AG10803 (cell line): ENCODE measurements at regions not wholly inside any gene's neighbourhood (a gene's known extent, or its start where the extent isn't known, plus 50 kb on each side); places are given as distances from the start of the nearest gene placed in this dataset.

Experiments used
- DNase-seq: peaks from one replicate; pipeline ENCODE4 v3.0.0; 2010; ENCODE audit warnings: low read depth
- H3K4me3 ChIP-seq: 2 replicates; pipeline ENCODE4 v1.5.1; 2011; ENCODE audit warnings: mild to moderate bottlenecking, low read length, control low read depth
- TF ChIP-seq, protein P1 (sequence below): conservative IDR thresholded peaks from 2 replicates; pipeline ENCODE4 v1.5.1; 2011; ENCODE audit warnings: mild to moderate bottlenecking, low read length, control low read depth, inconsistent platforms

DNA sequence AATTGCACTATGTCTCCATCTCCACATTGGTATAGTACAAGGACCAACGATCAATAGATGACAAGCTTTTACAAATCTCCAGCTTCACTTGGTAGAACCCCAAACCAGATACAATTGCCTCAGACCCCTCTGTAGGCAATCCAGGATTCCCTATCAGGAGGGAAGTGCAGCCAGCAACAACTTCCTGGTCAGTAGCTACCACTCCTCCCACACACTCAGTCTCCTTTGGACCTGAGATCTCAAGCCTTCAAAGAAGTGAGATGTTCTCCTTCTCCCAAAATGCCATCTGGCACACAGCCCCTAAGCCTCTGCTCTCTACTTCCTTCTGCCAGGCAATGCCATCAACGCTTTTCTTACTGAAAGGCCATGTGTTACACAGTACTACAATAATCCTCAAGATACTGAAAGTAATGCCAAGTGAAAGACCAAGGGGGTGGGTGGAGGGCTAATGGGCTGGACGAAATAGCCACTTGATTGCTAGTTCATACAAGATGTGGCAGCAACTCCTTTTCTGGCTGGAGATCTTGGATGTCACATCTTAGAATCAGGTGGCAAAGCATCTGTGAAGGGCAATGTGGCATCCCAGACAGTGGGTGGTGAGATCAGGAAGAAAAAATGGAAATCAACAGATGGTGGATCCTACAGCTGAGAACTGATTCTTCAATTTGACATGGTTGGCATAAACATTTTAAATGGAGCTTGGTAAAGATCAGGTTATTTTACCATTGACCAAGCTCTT, 75.3 kb upstream of the ACP3 start:
- TF ChIP-seq, protein P1, sequence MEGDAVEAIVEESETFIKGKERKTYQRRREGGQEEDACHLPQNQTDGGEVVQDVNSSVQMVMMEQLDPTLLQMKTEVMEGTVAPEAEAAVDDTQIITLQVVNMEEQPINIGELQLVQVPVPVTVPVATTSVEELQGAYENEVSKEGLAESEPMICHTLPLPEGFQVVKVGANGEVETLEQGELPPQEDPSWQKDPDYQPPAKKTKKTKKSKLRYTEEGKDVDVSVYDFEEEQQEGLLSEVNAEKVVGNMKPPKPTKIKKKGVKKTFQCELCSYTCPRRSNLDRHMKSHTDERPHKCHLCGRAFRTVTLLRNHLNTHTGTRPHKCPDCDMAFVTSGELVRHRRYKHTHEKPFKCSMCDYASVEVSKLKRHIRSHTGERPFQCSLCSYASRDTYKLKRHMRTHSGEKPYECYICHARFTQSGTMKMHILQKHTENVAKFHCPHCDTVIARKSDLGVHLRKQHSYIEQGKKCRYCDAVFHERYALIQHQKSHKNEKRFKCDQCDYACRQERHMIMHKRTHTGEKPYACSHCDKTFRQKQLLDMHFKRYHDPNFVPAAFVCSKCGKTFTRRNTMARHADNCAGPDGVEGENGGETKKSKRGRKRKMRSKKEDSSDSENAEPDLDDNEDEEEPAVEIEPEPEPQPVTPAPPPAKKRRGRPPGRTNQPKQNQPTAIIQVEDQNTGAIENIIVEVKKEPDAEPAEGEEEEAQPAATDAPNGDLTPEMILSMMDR = no peak
- no peak overlapping the region for H3K4me3 ChIP-seq
- no peak for DNase-seq

DNA sequence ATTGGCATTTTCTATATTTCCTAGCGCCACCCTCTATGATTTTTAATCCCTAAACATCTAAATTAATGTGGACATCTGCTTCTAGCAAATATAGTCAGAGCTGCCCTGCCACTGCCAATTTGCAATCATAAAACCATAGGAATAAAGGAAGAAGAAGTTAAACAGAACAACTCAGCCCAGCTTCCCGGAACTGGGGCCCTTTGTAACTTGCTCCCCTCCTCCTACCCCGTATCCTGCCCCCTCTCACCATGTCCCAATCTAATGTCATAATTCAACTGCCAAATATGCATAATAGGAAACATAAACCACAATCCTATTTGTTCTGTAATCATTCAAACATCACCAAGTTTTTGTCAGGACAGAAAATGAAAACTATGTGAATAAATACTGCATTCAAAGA, 74.4 kb upstream of the ACP3 start:
- TF ChIP-seq, protein P1 = no peak
- no peak for DNase-seq
- H3K4me3 ChIP-seq = no peak overlapping the region

DNA sequence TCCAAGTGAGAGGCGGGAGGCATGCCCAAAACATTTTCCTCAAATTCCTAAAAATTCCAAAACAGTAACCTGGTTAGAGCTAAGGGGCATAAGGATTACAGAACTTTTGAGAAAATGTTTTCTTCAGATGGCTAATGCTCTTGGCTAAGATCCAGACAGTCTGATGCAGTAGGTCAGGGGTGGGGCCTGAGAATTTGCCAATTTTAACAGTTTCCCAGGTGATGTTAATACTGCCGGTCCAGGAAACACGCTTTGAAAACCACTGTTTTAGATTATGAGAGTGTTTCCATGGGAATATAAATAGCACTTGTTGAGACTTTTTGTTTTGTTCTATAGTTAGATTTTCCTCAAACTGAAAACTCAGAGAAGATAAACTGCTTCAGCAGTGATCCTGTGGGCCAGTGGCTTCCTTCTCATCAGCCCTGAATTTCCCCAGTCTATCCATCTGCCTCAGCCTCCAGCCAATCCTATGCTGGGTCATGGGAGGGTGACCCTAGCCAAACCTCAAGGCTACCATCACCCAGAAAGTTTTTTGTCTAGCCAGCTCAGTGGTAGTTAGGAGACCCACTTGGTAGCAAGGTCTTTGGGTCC, 71.6 kb upstream of the ACP3 start:
- H3K4me3 ChIP-seq = no peak overlapping the region
- TF ChIP-seq, protein P1 = no peak
- peak; percentile 8 for DNase-seq

DNA sequence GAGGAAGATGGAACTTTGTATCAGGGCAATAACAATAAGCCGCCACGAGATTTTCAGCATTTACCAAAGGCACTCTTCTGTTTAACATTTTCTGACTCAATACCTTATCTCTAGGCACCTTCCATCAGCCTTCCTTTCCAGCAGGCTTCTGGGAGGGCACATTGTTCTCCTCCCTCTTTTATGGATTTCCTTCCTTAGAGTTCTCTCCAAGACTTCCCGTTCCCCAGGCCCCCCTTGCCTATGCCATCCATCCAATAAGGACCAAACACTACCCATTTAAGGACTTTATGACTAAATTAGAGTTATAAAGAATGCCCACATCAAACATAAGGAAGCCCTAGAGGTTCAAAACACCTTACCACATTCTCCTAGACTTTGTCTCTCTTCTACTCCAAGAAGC, 71.0 kb upstream of the ACP3 start:
- H3K4me3 ChIP-seq = no peak overlapping the region
- TF ChIP-seq, protein P1 = no peak
- no peak for DNase-seq

DNA sequence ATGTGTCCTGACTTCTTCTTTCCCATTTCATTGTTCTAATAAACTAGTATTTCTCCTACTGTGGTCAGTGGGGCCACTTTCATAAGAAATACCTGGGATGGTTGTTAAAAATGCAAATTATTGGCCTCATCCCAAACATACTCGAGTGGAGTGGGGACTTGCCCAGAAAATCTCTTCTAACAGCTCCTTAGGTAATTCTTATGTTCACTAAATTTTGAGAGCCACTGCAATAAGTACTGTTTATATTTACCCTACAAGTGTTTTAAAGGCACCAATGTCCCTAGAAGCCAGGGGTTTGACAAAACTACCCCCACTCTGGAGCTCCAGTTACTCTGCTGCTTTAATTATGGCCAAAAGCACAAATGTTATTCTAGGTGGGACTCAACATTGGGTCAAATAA, 70.0 kb upstream of the ACP3 start:
- TF ChIP-seq, protein P1 = no peak
- no peak for DNase-seq
- no peak overlapping the region for H3K4me3 ChIP-seq

DNA sequence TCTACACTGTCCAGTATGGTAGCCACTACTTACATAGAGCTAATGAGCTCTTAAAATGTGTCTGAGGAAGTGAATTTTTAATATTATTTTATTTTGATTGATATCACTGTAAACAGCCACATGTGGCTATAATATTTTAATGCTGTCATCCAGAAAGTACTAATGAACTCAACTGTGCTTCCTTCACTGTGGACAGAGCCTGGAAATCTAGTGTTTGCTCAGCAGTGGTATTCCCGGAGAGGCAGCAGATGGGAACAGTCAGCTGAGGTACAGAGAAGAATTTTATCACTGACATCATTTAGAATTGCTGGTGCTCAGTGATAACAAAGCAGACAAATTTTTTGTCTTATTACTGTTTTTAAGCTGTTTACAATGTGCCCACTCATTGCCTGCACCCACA, 68.7 kb upstream of the ACP3 start:
- TF ChIP-seq, protein P1 = no peak
- no peak for DNase-seq
- no peak overlapping the region for H3K4me3 ChIP-seq

DNA sequence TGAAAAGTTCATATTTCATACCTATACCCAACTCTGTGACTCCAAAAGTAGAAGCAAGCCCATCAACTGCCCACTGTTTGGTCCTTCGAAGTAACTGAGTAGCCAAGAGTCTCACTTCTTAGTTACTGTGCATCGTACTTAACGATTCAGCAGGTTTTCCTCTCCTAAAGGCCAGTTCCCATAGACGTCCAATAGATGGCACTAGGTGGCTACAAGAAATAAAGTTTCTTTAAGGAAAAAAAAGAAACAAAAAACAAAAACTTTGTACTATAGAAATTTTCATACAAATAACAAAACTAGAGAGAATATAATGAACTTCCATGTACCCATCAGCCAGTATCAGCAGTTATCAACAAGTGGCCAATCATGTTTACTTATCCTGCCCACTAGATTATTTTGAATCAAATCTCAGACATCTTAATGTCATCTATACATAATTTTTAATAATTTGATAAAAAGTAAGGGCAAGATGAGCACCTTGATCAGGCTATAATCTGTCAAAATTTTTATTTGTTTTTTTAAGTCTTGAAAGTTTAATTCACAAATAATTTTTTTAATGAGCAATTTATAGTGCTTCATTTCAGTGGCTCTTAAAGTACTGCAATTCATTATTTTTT, 63.8 kb upstream of the ACP3 start:
- TF ChIP-seq, protein P1 = peak; percentile 93

More for the DNA sequence above, 63.8 kb upstream of the ACP3 start:
- H3K4me3 ChIP-seq = no peak overlapping the region
- peak; percentile 67 for DNase-seq
